DND-41 (cell line): ENCODE measurements at regions not wholly inside any gene's neighbourhood (a gene's known extent, or its start where the extent isn't known, plus 50 kb on each side); places are given as distances from the start of the nearest gene placed in this dataset.
"Not testable (repeated sequence)": the region's sequence is repeated elsewhere in the genome, so short reads cannot be mapped to it uniquely, and the experiment has no call there.

Experiments used
- ATAC-seq: fragments of 200-7000 bp; cut with Tn5 transposase; 3 replicates; pipeline ENCODE4 v1.9.1; 2021; ENCODE audit warnings: low read depth; ENCODE audit not compliant: insufficient read depth
- DNase-seq: peaks from one replicate; pipeline ENCODE4 v3.0.0-alpha.2; 2020
- H2AFZ ChIP-seq: 2 replicates; pipeline ENCODE4 v1.6.0; 2012; ENCODE audit warnings: low read depth, low read length
- H3K27ac ChIP-seq: 2 replicates; pipeline ENCODE4 v1.5.1; 2012; ENCODE audit warnings: low read length, inconsistent platforms
- H3K27me3 ChIP-seq: fragments of 200-600 bp; sonication (generic); 2 replicates; pipeline ENCODE4 v1.6.0; 2012; ENCODE audit warnings: low read length, mild to moderate bottlenecking, inconsistent platforms; ENCODE audit not compliant: insufficient read depth, poor library complexity
- H3K36me3 ChIP-seq: 2 replicates; pipeline ENCODE4 v1.5.1; 2012; ENCODE audit warnings: low read length, inconsistent platforms; ENCODE audit not compliant: insufficient read depth
- H3K4me1 ChIP-seq: 2 replicates; pipeline ENCODE4 v1.5.1; 2012; ENCODE audit warnings: mild to moderate bottlenecking, low read length; ENCODE audit not compliant: insufficient read depth
- H3K4me2 ChIP-seq: 2 replicates; pipeline ENCODE4 v1.6.0; 2012; ENCODE audit warnings: mild to moderate bottlenecking, moderate library complexity, low read length, inconsistent platforms; ENCODE audit not compliant: insufficient read depth
- H3K4me3 ChIP-seq, 2 experiments: fragments of 200-600 bp in 1 of 2; shearing (Covaris generic) in 1 of 2; 2 replicates each; pipeline ENCODE4 v1.5.1; 2012 to 2016; ENCODE audit warnings: inconsistent platforms in 2 of 2, low read length in 2 of 2, mild to moderate bottlenecking in 2 of 2, low read depth in 1 of 2, moderate library complexity in 1 of 2
- H3K79me2 ChIP-seq: 2 replicates; pipeline ENCODE4 v1.6.0; 2012; ENCODE audit warnings: low read length, inconsistent platforms; ENCODE audit not compliant: insufficient read depth
- H3K9ac ChIP-seq: 2 replicates; pipeline ENCODE4 v1.6.0; 2012; ENCODE audit warnings: low read depth, mild to moderate bottlenecking, inconsistent platforms, low read length, moderate library complexity
- H3K9me3 ChIP-seq: 2 replicates; pipeline ENCODE4 v1.5.1; 2012; ENCODE audit warnings: low read length, moderate library complexity, mild to moderate bottlenecking, inconsistent platforms; ENCODE audit not compliant: insufficient read depth, severe bottlenecking
- H4K20me1 ChIP-seq: 2 replicates; pipeline ENCODE4 v1.6.0; 2012; ENCODE audit warnings: low read length; ENCODE audit not compliant: insufficient read depth
- CTCF ChIP-seq: IDR thresholded peaks from 2 replicates; pipeline ENCODE4 v1.5.1; 2012; ENCODE audit warnings: borderline replicate concordance, low read length, moderate library complexity, mild to moderate bottlenecking; ENCODE audit not compliant: poor library complexity, severe bottlenecking; ENCODE audit errors: extremely low read depth
- EZH2 ChIP-seq: IDR thresholded peaks from 3 replicates; pipeline ENCODE4 v1.6.1; 2012; ENCODE audit warnings: borderline replicate concordance, low read depth, mild to moderate bottlenecking, moderate library complexity, low read length, inconsistent platforms; ENCODE audit not compliant: severe bottlenecking

DNA sequence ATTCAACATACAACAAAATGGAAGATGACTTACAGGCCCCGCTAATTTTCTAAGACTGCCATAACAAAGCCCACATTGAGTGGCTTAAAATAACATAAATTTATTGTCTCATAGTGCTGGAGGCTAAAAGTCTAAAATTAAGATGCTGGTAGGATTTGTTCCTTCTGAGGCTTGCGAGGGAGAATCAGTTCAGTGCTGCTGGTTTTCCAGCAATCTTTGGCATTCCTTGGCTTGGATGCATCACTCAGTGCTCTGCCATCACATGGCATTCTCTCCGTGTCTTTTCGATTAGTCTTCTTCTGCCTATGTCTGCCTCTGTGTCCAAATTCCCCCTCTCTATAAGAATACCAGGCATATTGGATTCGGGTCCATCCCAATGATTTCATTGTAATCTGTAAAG is 959.3 kb upstream of the TMEFF2 start:
- no peaks in the 10 kb centered on the region for H3K27me3 ChIP-seq
- TF ChIP-seq EZH2: no peak
- no peak for TF ChIP-seq CTCF
- no peaks in the 10 kb centered on the region for H3K79me2 ChIP-seq
- H3K36me3 ChIP-seq: no peaks in the 10 kb centered on the region
- no peak overlapping the region for H3K4me3 ChIP-seq
- no peak overlapping the region for H3K4me2 ChIP-seq
- DNase-seq (no peak), ATAC-seq (no peak)
- H3K9ac ChIP-seq: no peak overlapping the region
- H3K9me3 ChIP-seq: no peaks in the 10 kb centered on the region
- no peak overlapping the region for H3K27ac ChIP-seq
- H2AFZ ChIP-seq: no peak overlapping the region
- no peaks in the 10 kb centered on the region for H3K4me1 ChIP-seq
- H4K20me1 ChIP-seq: no peaks in the 10 kb centered on the region

DNA sequence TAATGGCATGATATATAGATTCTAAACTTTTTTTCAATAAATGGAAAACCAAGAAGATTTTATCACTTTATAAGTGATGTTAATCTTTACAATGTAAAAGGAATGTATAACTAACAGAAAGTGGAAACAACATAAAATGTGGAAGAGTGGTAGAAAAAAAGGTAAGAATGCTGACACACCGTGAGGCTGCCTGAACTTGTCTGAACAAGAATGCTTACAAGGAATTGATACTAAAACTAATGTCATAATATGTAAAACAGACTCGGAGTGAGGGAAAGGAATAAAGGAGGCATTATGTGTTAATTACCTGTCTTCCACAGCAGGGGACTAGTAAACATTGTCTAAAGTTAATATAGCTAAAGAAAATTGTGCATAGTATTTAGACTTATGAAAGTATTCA is 958.8 kb upstream of the TMEFF2 start:
- H3K4me2 ChIP-seq: no peak overlapping the region
- H3K27ac ChIP-seq: no peak overlapping the region
- ATAC-seq (no peak), DNase-seq (no peak)
- no peaks in the 10 kb centered on the region for H3K9me3 ChIP-seq
- H4K20me1 ChIP-seq: no peaks in the 10 kb centered on the region
- no peak overlapping the region for H2AFZ ChIP-seq
- no peak overlapping the region for H3K9ac ChIP-seq
- no peaks in the 10 kb centered on the region for H3K27me3 ChIP-seq
- TF ChIP-seq EZH2: no peak
- H3K4me3 ChIP-seq: no peak overlapping the region
- H3K4me1 ChIP-seq: no peaks in the 10 kb centered on the region
- no peaks in the 10 kb centered on the region for H3K79me2 ChIP-seq
- H3K36me3 ChIP-seq: no peaks in the 10 kb centered on the region

DNA sequence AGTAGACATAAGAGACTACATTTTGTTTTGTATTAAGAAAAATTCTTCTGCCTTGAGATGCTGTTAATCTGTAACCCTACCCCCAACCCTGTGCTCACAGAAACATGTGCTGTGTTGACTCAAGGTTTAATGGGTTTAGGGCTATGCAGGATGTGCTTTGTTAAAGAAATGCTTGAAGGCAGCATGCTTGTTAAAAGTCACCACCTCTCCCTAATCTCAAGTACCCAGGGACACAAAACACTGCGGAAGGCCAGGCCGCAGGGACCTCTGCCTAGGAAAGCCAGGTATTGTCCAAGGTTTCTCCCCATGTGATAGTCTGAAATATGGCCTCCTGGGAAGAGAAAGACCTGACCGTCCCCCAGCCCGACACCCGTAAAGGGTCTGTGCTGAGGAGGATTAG is 947.7 kb upstream of the TMEFF2 start:
- not testable (repeated sequence) for H3K9me3 ChIP-seq, H4K20me1 ChIP-seq, ATAC-seq, H3K9ac ChIP-seq, H3K4me1 ChIP-seq, H3K4me2 ChIP-seq, H3K27ac ChIP-seq, H3K4me3 ChIP-seq, DNase-seq, H3K79me2 ChIP-seq, H3K36me3 ChIP-seq, H2AFZ ChIP-seq, H3K27me3 ChIP-seq

DNA sequence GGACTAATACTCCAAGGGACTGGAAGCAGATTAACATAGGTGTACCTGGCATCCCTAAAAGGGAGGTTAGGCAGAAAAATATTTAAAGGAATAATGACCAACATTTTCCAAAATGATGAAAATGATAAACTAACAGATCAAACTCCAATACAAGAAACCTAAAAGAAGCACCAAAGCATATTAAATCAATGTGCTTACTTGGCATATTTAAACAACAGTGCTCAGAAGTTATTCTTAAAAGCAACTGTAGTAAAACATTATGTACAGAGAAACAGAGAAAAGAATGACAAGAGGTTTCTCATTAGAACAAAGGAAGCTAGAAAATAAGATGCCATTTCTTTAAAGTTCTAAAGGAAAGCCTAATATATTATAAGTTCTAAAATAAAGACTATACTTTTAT is 947.3 kb upstream of the TMEFF2 start:
- Histone ChIP-seq H4K20me1 (no peaks in the 10 kb centered on the region), H3K4me1 (peaks cover 8% of the 10 kb centered on the region; the same call in 1 of the 2 replicates), H3K79me2 (no peaks in the 10 kb centered on the region), H3K9ac (no peak overlapping the region), H3K4me3 (no peak overlapping the region), H3K27me3 (no peaks in the 10 kb centered on the region), H3K36me3 (no peaks in the 10 kb centered on the region), H3K27ac (no peak overlapping the region), H2AFZ (no peak overlapping the region), H3K9me3 (peaks cover 3% of the 10 kb centered on the region), H3K4me2 (no peak overlapping the region)
- no peak for ATAC-seq
- no peak for DNase-seq
- TF ChIP-seq CTCF (no peak), EZH2 (no peak)

DNA sequence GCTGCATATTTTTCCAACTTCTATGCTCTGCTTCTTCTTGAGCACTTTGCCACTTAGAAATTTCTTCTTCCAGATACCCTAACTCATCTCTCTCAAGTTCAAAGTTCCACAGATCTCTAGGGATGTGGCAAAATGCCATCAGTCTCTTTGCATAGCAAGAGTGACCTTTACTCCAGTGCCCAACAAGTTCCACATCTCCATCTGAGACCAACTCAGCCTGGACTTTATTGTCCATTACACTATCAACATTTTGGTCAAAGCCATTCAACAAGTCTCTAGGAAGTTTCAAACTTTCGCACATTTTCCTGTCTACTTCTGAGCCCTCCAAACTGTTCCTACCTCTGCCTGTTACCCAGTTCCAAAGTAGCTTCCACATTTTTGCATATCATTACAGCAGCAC is 946.2 kb upstream of the TMEFF2 start:
- H3K9ac ChIP-seq, H3K4me1 ChIP-seq, H2AFZ ChIP-seq, H3K4me3 ChIP-seq, H3K79me2 ChIP-seq, H3K27ac ChIP-seq, H3K27me3 ChIP-seq, H3K9me3 ChIP-seq, DNase-seq, H4K20me1 ChIP-seq, H3K4me2 ChIP-seq, ATAC-seq, H3K36me3 ChIP-seq: not testable (repeated sequence)
